Retinal pigment epithelial cell (primary cell): ENCODE measurements at regions not wholly inside any gene's neighbourhood (a gene's known extent, or its start where the extent isn't known, plus 50 kb on each side); places are given as distances from the start of the nearest gene placed in this dataset.

ENCODE experiments used
- DNase-seq: peaks from one replicate; pipeline ENCODE4 v3.0.0-alpha.2; 2010; ENCODE audit warnings: low read depth
- H3K4me3 ChIP-seq: 2 replicates; pipeline ENCODE4 v1.5.1; 2011; ENCODE audit warnings: mild to moderate bottlenecking, low read length, control low read depth, moderate library complexity
- CTCF ChIP-seq: conservative IDR thresholded peaks from 2 replicates; pipeline ENCODE4 v1.5.1; 2011; ENCODE audit warnings: low read depth, low read length, control low read depth, inconsistent platforms

GRCh38 chr5:56712895-56713591 lies 102.3 kb upstream of the MAP3K1 start:
- no peak overlapping the region for H3K4me3 ChIP-seq
- no peak for TF ChIP-seq CTCF

GRCh38 chr5:56710826-56711590 lies 104.3 kb upstream of the MAP3K1 start:
- H3K4me3 ChIP-seq = no peak overlapping the region
- no peak for DNase-seq
- TF ChIP-seq CTCF = no peak

More at GRCh38 chr5:56712895-56713591, 102.3 kb upstream of the MAP3K1 start:
- DNase-seq = no peak

- no peak for TF ChIP-seq CTCF
- DNase-seq = no peak
- no peak overlapping the region for H3K4me3 ChIP-seq
Observed at GRCh38 chr5:56706504-56706903, 108.8 kb upstream of the MAP3K1 start.

- TF ChIP-seq CTCF = no peak
- no peak overlapping the region for H3K4me3 ChIP-seq
- no peak for DNase-seq
Observed at GRCh38 chr5:56705217-56705616, 110.1 kb upstream of the MAP3K1 start.

GRCh38 chr5:56703952-56704351 lies 111.4 kb upstream of the MAP3K1 start:
- no peak for TF ChIP-seq CTCF
- no peak overlapping the region for H3K4me3 ChIP-seq
- DNase-seq = no peak

GRCh38 chr5:56700711-56701110 lies 114.6 kb upstream of the MAP3K1 start:
- no peak overlapping the region for H3K4me3 ChIP-seq
- no peak for TF ChIP-seq CTCF
- DNase-seq = no peak

GRCh38 chr5:56699538-56699937 lies 115.8 kb upstream of the MAP3K1 start:
- no peak for TF ChIP-seq CTCF
- no peak for DNase-seq

More at GRCh38 chr5:56699538-56699937, 115.8 kb upstream of the MAP3K1 start:
- H3K4me3 ChIP-seq = no peak overlapping the region
